SK-N-SH (cell line): ENCODE measurements at regions not wholly inside any gene's neighbourhood (a gene's known extent, or its start where the extent isn't known, plus 50 kb on each side); places are given as distances from the start of the nearest gene placed in this dataset.

Source experiments
- CTCF ChIA-PET: fragments of 300-600, 350-600 bp; formaldehyde crosslinking; extraction: SDS; loops from one replicate; lab custom pipeline; 2021; lab: Yijun Ruan, JAX
- POLR2A ChIA-PET: fragments of 350-600 bp; sonication (Branson Sonifier 250); formaldehyde crosslinking; extraction: SDS; loops from one replicate; lab custom pipeline; 2020; ENCODE audit warnings: antibody characterized with exemption, inconsistent platforms; lab: Yijun Ruan, JAX
- DNase-seq: peaks from one replicate; pipeline ENCODE4 v3.0.0; 2012
- H2AFZ ChIP-seq: fragments of 200-600 bp; sonication (generic); 2 replicates; pipeline ENCODE4 v1.8.1; 2016; ENCODE audit warnings: antibody characterized with exemption, mild to moderate bottlenecking, low read depth
- H3F3A ChIP-seq: fragments of 200-600 bp; sonication (generic); replicated peaks from 2 replicates; pipeline ENCODE3; 2016; ENCODE audit warnings: antibody characterized with exemption, mild to moderate bottlenecking; ENCODE audit not compliant: insufficient read depth
- H3K27ac ChIP-seq, 2 experiments: fragments of 200-500 bp in 1 of 2; fragments of 200-600 bp in 1 of 2; sonication (Bioruptor generic) in 1 of 2; sonication (generic), shearing (Covaris generic) in 1 of 2; 2 replicates each; pipeline versions ENCODE4 v1.5.1 to v1.6.1; 2014 to 2016; ENCODE audit warnings: low read depth in 2 of 2, inconsistent platforms in 1 of 2, low read length in 1 of 2, mild to moderate bottlenecking in 1 of 2, mixed read lengths in 1 of 2
- H3K27me3 ChIP-seq: fragments of 200-600 bp; sonication (generic), shearing (Covaris generic); 2 replicates; pipeline ENCODE4 v1.6.1; 2016; ENCODE audit warnings: mixed run types; ENCODE audit not compliant: insufficient read depth
- H3K36me3 ChIP-seq, 2 experiments: fragments of 200-500 bp in 1 of 2; fragments of 200-600 bp in 1 of 2; sonication (Bioruptor generic) in 1 of 2; sonication (generic) in 1 of 2; replicated peaks in 1 of 2; 2 replicates each; pipeline versions ENCODE3 to v1.5.1; 2014 to 2016; ENCODE audit warnings: low read length in 1 of 2, mild to moderate bottlenecking in 1 of 2; ENCODE audit not compliant: insufficient read depth in 2 of 2, control insufficient read depth in 1 of 2
- H3K4me1 ChIP-seq, 2 experiments: fragments of 200-500 bp in 1 of 2; fragments of 200-600 bp in 1 of 2; sonication (Bioruptor generic) in 1 of 2; sonication (generic), shearing (Covaris generic) in 1 of 2; 2 replicates each; pipeline versions ENCODE4 v1.5.1 to v1.6.1; 2014 to 2016; ENCODE audit warnings: low read depth in 1 of 2, low read length in 1 of 2, mixed run types in 1 of 2; ENCODE audit not compliant: insufficient read depth in 2 of 2, control insufficient read depth in 1 of 2
- H3K4me2 ChIP-seq: fragments of 200-600 bp; sonication (generic), shearing (Covaris generic); 2 replicates; pipeline ENCODE4 v1.6.1; 2017; ENCODE audit warnings: mixed run types
- H3K4me3 ChIP-seq, 2 experiments: fragments of 200-500 bp in 1 of 2; fragments of 200-600 bp in 1 of 2; sonication (Bioruptor generic) in 1 of 2; sonication (generic), shearing (Covaris generic) in 1 of 2; 2 replicates each; pipeline versions ENCODE4 v1.5.1 to v1.8.1; 2014 to 2016; ENCODE audit warnings: low read depth in 2 of 2, inconsistent platforms in 1 of 2, low read length in 1 of 2, mild to moderate bottlenecking in 1 of 2, mixed read lengths in 1 of 2, moderate library complexity in 1 of 2
- H3K79me2 ChIP-seq: fragments of 200-600 bp; sonication (generic); 2 replicates; pipeline ENCODE4 v1.8.1; 2017; ENCODE audit warnings: mild to moderate bottlenecking; ENCODE audit not compliant: insufficient read depth
- H3K9ac ChIP-seq: fragments of 200-600 bp; sonication (generic); 2 replicates; pipeline ENCODE4 v1.6.1; 2017; ENCODE audit warnings: mixed run types
- H3K9me2 ChIP-seq: fragments of 200-600 bp; sonication (generic); 2 replicates; pipeline ENCODE4 v1.6.1; 2017; ENCODE audit warnings: mixed run types
- H3K9me3 ChIP-seq: fragments of 200-600 bp; sonication (generic); 2 replicates; pipeline ENCODE4 v1.6.1; 2017; ENCODE audit warnings: mixed run types, mild to moderate bottlenecking, moderate library complexity
- H4K20me1 ChIP-seq: fragments of 200-600 bp; sonication (generic); 2 replicates; pipeline ENCODE4 v1.6.1; 2017; ENCODE audit warnings: mild to moderate bottlenecking, mixed run types; ENCODE audit not compliant: insufficient read depth
- CHD2 ChIP-seq: fragments of 150-350 bp; IDR thresholded peaks from 2 replicates; pipeline ENCODE4 v1.6.1; 2018; ENCODE audit warnings: low read length; ENCODE audit not compliant: partially characterized antibody
- EP300 ChIP-seq, 2 experiments: IDR thresholded peaks; 2 replicates each; pipeline versions ENCODE4 v1.4.0 to v1.6.1; 2012; ENCODE audit warnings: borderline replicate concordance in 1 of 2, low read depth in 1 of 2, low read length in 1 of 2
- EZH2phosphoT487 ChIP-seq: fragments of 200-600 bp; sonication (generic); IDR thresholded peaks from 2 replicates; pipeline ENCODE4 v1.6.1; 2017; ENCODE audit warnings: low read depth, mixed run types, mild to moderate bottlenecking, antibody characterized with exemption, moderate library complexity, borderline replicate concordance
- GABPA ChIP-seq: IDR thresholded peaks from 2 replicates; pipeline ENCODE4 v1.4.0; 2012; ENCODE audit warnings: low read depth, mild to moderate bottlenecking
- MEF2A ChIP-seq: IDR thresholded peaks from 2 replicates; pipeline ENCODE4 v1.4.0; 2012; ENCODE audit warnings: low read depth, borderline replicate concordance
- POLR2AphosphoS5 ChIP-seq: IDR thresholded peaks from 2 replicates; pipeline ENCODE4 v1.6.1; 2012; ENCODE audit warnings: low read depth, low read length
- RCOR1 ChIP-seq: fragments of 150-350 bp; IDR thresholded peaks from 2 replicates; pipeline ENCODE4 v1.6.1; 2017; ENCODE audit warnings: antibody characterized with exemption, low read length
- RFX5 ChIP-seq: IDR thresholded peaks from 2 replicates; pipeline ENCODE4 v1.6.1; 2012; ENCODE audit warnings: mild to moderate bottlenecking, improper control_type of control experiment, low read length
- RXRA ChIP-seq: IDR thresholded peaks from 2 replicates; pipeline ENCODE4 v1.4.0; 2012; ENCODE audit warnings: low read depth, mild to moderate bottlenecking, borderline replicate concordance
- TAF1 ChIP-seq: IDR thresholded peaks from 2 replicates; pipeline ENCODE4 v1.6.1; 2012; ENCODE audit warnings: low read depth, mild to moderate bottlenecking, low read length, moderate library complexity, borderline replicate concordance
- TCF12 ChIP-seq: IDR thresholded peaks from 2 replicates; pipeline ENCODE4 v1.4.0; 2012
- YY1 ChIP-seq: IDR thresholded peaks from 2 replicates; pipeline ENCODE4 v1.4.0; 2012; ENCODE audit warnings: low read depth, mild to moderate bottlenecking
- WGBS: methylation state at CpG from one replicate; pipeline ENCODE4 v1.1.6; 2017; ENCODE audit warnings: low lambda C conversion rate; 5-methylcytosine and 5-hydroxymethylcytosine counted together
- TF ChIP-seq, protein P1 (sequence below): fragments of 150-350 bp; IDR thresholded peaks from 2 replicates; pipeline ENCODE4 v1.6.1; 2016; ENCODE audit warnings: mild to moderate bottlenecking, low read depth, low read length
- TF ChIP-seq, protein P2 (sequence below): fragments of 150-350 bp; IDR thresholded peaks from 2 replicates; pipeline ENCODE4 v1.6.1; 2017; ENCODE audit warnings: antibody characterized with exemption, low read length, low read depth, borderline replicate concordance
- TF ChIP-seq, protein P3 (sequence below): fragments of 200-600 bp; sonication (generic); IDR thresholded peaks from 2 replicates; pipeline ENCODE4 v1.6.1; 2017; ENCODE audit warnings: antibody characterized with exemption, mild to moderate bottlenecking, moderate library complexity

DNA sequence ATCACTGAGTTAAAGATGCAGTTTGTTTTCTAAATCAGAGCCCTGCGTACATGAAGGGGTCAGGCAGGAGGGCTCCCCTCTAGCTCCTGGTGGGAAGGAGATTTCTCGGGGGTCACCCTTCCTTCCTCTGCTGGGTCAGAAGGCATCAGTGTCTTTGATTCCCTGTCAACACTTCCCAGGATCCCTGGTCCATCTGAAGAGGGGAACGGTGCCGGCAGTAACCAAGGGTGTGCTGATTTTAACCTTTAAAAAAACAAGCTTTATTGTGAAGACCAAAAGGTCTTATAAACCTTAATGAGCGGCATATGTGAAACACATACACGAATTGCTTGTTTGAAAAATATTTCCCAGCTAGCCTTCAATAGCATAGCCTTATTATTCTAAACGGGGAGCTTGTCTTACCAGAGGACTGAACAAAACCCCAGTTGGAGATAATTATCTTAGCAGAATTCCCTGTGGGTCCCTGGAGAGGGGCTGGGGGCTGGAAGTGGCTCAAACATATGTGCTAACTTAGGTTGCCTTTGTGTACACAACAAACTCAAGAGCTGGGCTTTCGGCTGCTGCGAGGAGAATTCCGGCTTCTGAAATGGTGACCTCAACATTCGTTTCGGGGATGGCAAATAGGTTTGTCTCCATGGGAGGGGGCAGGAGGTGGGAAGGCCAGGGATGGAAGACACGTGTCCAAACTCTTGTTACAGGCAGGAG is 114.9 kb upstream of the MYCN start:
- H2AFZ ChIP-seq = no peak overlapping the region
- no peak overlapping the region for H3K4me2 ChIP-seq
- no peak overlapping the region for H3K4me3 ChIP-seq
- H3K4me1 ChIP-seq = peaks cover 0 to 17% of the 10 kb centered on the region in 2 experiments; a peak in 1 of 4 replicates
- no peaks in the 10 kb centered on the region for H3F3A ChIP-seq
- no peak overlapping the region; a peak in 1 of 4 replicates for H3K27ac ChIP-seq
- H4K20me1 ChIP-seq = no peaks in the 10 kb centered on the region
- TF ChIP-seq YY1 = no peak
- TF ChIP-seq, protein P1, sequence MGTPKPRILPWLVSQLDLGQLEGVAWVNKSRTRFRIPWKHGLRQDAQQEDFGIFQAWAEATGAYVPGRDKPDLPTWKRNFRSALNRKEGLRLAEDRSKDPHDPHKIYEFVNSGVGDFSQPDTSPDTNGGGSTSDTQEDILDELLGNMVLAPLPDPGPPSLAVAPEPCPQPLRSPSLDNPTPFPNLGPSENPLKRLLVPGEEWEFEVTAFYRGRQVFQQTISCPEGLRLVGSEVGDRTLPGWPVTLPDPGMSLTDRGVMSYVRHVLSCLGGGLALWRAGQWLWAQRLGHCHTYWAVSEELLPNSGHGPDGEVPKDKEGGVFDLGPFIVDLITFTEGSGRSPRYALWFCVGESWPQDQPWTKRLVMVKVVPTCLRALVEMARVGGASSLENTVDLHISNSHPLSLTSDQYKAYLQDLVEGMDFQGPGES = no peak
- TF ChIP-seq, protein P2, sequence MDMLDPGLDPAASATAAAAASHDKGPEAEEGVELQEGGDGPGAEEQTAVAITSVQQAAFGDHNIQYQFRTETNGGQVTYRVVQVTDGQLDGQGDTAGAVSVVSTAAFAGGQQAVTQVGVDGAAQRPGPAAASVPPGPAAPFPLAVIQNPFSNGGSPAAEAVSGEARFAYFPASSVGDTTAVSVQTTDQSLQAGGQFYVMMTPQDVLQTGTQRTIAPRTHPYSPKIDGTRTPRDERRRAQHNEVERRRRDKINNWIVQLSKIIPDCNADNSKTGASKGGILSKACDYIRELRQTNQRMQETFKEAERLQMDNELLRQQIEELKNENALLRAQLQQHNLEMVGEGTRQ = no peak
- no peak for TF ChIP-seq EZH2phosphoT487
- TF ChIP-seq MEF2A = no peak
- no peak for TF ChIP-seq TAF1
- no peak for TF ChIP-seq RXRA
- TF ChIP-seq RFX5 = no peak
- TF ChIP-seq CHD2 = no peak
- no peak for TF ChIP-seq GABPA
- TF ChIP-seq, protein P3, sequence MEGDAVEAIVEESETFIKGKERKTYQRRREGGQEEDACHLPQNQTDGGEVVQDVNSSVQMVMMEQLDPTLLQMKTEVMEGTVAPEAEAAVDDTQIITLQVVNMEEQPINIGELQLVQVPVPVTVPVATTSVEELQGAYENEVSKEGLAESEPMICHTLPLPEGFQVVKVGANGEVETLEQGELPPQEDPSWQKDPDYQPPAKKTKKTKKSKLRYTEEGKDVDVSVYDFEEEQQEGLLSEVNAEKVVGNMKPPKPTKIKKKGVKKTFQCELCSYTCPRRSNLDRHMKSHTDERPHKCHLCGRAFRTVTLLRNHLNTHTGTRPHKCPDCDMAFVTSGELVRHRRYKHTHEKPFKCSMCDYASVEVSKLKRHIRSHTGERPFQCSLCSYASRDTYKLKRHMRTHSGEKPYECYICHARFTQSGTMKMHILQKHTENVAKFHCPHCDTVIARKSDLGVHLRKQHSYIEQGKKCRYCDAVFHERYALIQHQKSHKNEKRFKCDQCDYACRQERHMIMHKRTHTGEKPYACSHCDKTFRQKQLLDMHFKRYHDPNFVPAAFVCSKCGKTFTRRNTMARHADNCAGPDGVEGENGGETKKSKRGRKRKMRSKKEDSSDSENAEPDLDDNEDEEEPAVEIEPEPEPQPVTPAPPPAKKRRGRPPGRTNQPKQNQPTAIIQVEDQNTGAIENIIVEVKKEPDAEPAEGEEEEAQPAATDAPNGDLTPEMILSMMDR = no peak
- no peaks in the 10 kb centered on the region for H3K79me2 ChIP-seq
- no peaks in the 10 kb centered on the region for H3K36me3 ChIP-seq
- no peak overlapping the region for H3K9ac ChIP-seq
- WGBS = 52% methylated on average over 13 of the region's 13 CpGs
- no peak for DNase-seq
- CTCF ChIA-PET = interaction anchor here (0.9 to 2.6 kb wide), 9 partner anchors 9 to 783 kb away, joined by 3 to 12 read pairs (median 4); no protein-coding TSS in a partner anchor
- H3K27me3 ChIP-seq = no peaks in the 10 kb centered on the region
- no peaks in the 10 kb centered on the region for H3K9me2 ChIP-seq
- H3K9me3 ChIP-seq = 0 out of 2 replicates have a peak, but pooled peaks cover 6% of the 10 kb centered on the region
- POLR2A ChIA-PET = interaction anchor here (1.7 to 2.0 kb wide), 2 partner anchors 15 to 17 kb away, joined by 4 to 12 read pairs; no protein-coding TSS in a partner anchor

DNA sequence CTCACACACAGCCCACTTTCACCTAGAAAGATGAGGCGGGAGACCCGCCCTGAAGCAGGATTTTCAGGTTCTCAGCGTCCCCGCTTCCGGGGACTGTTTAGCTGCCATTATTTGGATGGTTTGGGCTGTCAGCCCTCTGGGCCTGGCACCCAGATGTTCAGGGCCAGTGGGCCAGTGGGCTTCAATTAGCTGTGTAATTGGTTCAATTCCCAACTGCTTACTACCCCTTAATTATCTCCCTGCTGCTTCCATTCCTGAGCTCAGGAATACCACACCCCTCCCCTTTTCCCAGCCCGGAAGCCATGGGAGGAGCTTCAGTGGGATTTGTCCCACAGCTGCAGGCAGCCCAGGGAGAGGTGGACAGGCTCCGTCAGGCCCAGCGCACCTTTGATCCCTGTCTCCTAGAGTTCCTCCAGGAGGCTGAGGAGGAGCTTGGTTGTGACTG is 114.1 kb upstream of the MYCN start:
- ChIA-PET CTCF (interaction anchor here (0.9 to 2.6 kb wide), 8 partner anchors 10 to 783 kb away, joined by 3 to 12 read pairs (median 6); partner anchors contain the start of gene MYCN), POLR2A (interaction anchor here (1.7 to 2.0 kb wide), 2 partner anchors 16 kb away, joined by 4 to 12 read pairs; no protein-coding TSS in a partner anchor)
- H3K9me2 ChIP-seq = no peaks in the 10 kb centered on the region
- H3K27me3 ChIP-seq = no peaks in the 10 kb centered on the region
- H3F3A ChIP-seq = no peaks in the 10 kb centered on the region
- 48% methylated on average over 6 of the region's 8 CpGs for WGBS
- H3K9me3 ChIP-seq = 0 out of 2 replicates have a peak, but pooled peaks cover 6% of the 10 kb centered on the region
- no peaks in the 10 kb centered on the region for H3K79me2 ChIP-seq
- no peak overlapping the region for H3K4me3 ChIP-seq
- H3K36me3 ChIP-seq = no peaks in the 10 kb centered on the region
- TF ChIP-seq TCF12 (0 out of 2 replicates have a peak, but pooled peaks have one; percentile 4), POLR2AphosphoS5 (no peak), RCOR1 (peak; percentile 75; the same call in 1 of the 2 replicates), EP300 (IDR thresholded peaks at IDR 0.05; ENCODE audit: borderline replicate concordance in 1 of 2, low read depth in 1 of 2, low read length in 1 of 2) (peak in 1 of 2 experiments; percentile 62; a peak in 1 of 4 replicates)
- no peaks in the 10 kb centered on the region for H4K20me1 ChIP-seq
- no peak overlapping the region for H3K4me2 ChIP-seq
- peaks cover 0 to 17% of the 10 kb centered on the region in 2 experiments; a peak in 1 of 4 replicates for H3K4me1 ChIP-seq
- peak; percentile 77 for DNase-seq
- H3K9ac ChIP-seq = no peak overlapping the region
- no peak overlapping the region for H2AFZ ChIP-seq
- peak overlapping the region in 1 of 2 experiments; percentile 44; a peak in 1 of 4 replicates for H3K27ac ChIP-seq
